ENCODE measurements at regions not wholly inside any gene's neighbourhood (a gene's known extent, or its start where the extent isn't known, plus 50 kb on each side); places are given as distances from the start of the nearest gene placed in this dataset.
"Not testable (repeated sequence)": the region's sequence is repeated elsewhere in the genome, so short reads cannot be mapped to it uniquely, and the experiment has no call there.

GRCh38 chr4:107562316-107562715 lies 157.7 kb downstream of the PAPSS1 start:
- no peak for DNase-seq (ENCODE audit: extremely low read depth in 1 of 2, low read depth in 1 of 2)

- DNase-seq (ENCODE audit: extremely low read depth in 1 of 2, low read depth in 1 of 2), result no peak
These were observed 158.6 kb downstream of the PAPSS1 start for GRCh38 chr4:107561481-107561880.

DNA sequence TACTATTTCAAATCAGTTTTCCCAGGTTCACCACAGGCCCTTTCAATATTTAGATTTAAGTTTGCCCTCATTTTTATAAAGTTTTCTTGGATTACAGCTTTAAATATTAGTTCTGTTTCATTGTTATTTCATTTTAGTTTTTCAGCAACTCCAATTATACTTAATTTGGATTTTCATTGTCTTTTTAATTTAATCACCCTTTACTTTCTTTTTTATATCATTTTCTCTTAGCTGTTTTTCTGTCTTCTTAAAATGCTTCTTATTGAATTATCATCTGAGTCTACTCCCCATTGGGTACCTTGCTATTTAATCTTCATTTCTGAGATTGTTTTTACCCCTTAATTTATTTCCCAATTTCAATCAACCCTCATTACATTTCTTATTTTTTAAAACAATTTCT lies 160.4 kb downstream of the PAPSS1 start:
- DNase-seq (ENCODE audit: extremely low read depth in 1 of 2, low read depth in 1 of 2), result no peak

DNA sequence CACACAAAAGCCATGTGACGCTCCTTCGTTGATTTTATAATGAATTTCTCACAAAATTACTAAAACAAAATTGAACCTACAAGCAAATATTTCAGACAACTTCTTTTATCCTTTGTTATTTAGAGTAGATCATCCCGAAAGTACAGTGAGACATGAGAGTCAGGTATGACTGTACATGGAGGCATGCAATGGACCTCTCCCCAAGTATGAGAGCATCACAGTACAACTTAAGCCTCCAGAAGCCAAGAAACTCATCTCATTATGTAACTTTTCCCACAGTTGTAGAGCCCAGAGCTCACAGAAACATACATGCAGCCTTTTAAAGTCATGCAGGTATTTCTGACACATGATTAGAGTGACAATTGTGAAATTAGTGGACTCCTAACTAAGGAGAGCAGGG lies 167.7 kb downstream of the PAPSS1 start:
- no peak for DNase-seq (ENCODE audit: extremely low read depth in 1 of 2, low read depth in 1 of 2)

- DNase-seq (ENCODE audit: extremely low read depth in 1 of 2, low read depth in 1 of 2), result no peak
These were observed 171.7 kb downstream of the PAPSS1 start for GRCh38 chr4:107548211-107548905.

GRCh38 chr4:107546638-107547037 lies 173.4 kb downstream of the PAPSS1 start:
- no peak for DNase-seq (ENCODE audit: extremely low read depth in 1 of 2, low read depth in 1 of 2)

GRCh38 chr4:107541511-107541910 lies 178.5 kb downstream of the PAPSS1 start:
- no peak for DNase-seq (ENCODE audit: extremely low read depth in 1 of 2, low read depth in 1 of 2)

DNA sequence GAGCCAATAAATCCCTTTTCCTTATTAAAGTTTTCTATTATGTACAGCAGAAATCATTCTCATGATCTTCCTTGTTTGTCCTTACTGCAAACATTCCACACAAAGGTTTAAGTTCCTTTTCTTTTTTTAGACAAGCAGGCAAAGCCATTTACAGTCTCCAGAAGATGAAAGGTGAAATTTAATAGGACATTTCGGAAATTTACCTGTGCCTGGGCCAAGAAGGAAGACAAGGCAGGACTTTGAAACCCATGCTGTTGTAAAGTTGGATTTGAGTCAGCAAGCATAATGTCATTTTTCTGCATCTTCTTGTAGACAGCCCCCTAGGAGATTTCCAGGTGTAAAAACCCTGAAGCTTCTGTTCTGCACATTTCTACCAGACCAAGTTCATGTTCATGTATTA lies 188.1 kb downstream of the PAPSS1 start:
- no peak for DNase-seq (ENCODE audit: extremely low read depth in 1 of 2, low read depth in 1 of 2)

- no peak for DNase-seq (ENCODE audit: extremely low read depth in 1 of 2, low read depth in 1 of 2)
These were observed 199.7 kb downstream of the PAPSS1 start for GRCh38 chr4:107520368-107520767.

DNA sequence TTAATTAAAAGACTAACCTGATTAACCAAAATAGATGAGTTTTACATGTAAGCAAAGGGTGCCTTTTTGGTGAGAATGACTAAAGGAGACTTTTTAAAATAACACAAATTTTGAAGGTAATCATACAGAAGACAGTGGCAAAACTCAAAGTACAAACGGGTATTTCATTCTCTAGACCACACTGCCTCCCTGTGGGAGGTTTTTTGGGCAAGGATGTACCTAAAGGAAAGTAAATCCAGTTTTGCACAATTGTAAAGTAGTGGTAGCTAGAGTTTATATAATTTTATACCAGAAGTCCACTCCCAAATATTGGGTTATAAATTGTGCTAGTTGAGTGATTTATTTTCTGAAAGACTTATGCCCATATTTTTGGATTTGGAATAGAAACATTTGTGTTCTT lies 201.0 kb downstream of the PAPSS1 start:
- DNase-seq (ENCODE audit: extremely low read depth in 1 of 2, low read depth in 1 of 2), result no peak

GRCh38 chr4:107518076-107518475 lies 202.0 kb downstream of the PAPSS1 start:
- DNase-seq (ENCODE audit: extremely low read depth in 1 of 2, low read depth in 1 of 2), result no peak

DNA sequence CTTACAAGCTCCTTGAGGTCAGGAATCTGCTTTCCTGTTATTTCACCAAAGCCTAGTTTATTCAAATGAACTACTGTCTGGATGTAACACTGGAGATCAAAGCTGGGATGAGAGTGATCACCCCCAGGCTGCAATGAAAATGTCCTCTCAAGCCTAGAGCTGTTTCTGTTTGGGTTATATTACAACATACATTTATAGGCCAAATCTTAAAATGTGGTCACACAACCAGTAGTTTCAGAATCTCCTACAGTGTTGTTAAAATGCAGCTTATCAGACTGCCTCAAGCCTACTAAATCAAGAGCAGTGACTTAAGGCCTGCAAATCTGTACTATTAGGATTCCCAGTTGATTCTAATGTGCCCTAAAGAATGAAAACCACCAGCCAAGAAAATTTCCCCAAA lies 207.5 kb downstream of the PAPSS1 start:
- DNase-seq (ENCODE audit: extremely low read depth in 1 of 2, low read depth in 1 of 2), result no peak

DNA sequence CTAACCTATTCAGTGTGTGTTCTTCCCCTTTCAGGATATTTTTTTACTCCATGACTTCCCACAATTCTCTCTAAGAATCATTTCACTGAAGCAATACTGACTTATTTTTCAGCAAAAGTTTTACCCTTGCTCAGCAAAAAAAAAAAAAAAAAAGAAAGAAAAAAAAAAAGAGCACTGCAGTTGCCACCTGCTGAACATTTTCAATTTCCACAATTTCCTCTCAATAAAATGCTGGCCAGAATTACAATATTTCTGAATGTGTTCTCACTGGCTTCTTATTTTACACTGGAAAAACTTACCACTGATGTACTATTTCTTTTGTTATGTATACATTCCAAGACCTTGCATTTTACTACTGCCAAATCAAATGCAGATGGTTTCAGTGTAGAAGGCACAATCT lies 210.4 kb downstream of the PAPSS1 start:
- DNase-seq (ENCODE audit: extremely low read depth in 1 of 2, low read depth in 1 of 2), result no peak

DNA sequence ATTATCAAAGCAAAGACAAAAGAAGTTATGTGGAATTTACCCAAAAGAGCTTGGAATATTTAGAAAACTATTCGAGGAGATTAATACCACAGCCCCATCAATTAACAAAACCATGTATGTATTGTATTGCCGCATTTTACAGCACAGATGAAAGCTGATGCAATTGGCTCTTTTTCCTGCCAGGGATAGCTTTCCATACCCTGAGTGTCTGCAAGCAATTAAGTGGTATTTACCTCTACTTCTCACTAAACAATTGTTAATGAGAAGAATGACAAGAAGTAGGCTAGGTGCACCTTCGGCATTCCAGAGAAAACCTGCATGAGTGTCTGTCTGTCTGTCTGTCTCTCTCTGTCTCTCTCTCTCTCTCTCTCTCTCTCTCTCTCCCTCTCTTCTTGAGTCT lies 219.5 kb downstream of the PAPSS1 start:
- DNase-seq (ENCODE audit: extremely low read depth in 1 of 2, low read depth in 1 of 2), result no peak

- DNase-seq (ENCODE audit: extremely low read depth in 1 of 2, low read depth in 1 of 2), result no peak
These were observed 223.0 kb downstream of the PAPSS1 start for GRCh38 chr4:107497054-107497453.

- DNase-seq (ENCODE audit: extremely low read depth in 1 of 2, low read depth in 1 of 2), result no peak
These were observed 227.5 kb downstream of the PAPSS1 start for GRCh38 chr4:107492566-107492965.

DNA sequence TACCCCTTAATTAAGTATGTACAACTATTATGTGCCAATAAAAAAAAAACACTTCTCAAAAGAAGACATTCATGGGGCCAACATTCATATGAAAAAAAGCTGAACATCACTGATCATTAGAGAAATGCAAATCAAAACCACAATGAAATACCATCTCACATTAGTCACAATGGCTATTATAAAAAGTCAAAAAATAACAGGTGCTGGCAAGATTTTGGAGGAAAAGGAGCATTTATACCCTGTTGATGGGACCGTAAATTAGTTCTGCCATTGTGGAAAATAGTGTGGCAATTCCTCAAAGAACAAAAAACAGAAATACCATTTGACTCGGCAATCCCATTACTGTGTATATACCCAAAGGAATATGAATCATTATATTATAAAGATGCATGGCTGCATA lies 229.9 kb downstream of the PAPSS1 start:
- DNase-seq (ENCODE audit: extremely low read depth in 1 of 2, low read depth in 1 of 2), result no peak

DNA sequence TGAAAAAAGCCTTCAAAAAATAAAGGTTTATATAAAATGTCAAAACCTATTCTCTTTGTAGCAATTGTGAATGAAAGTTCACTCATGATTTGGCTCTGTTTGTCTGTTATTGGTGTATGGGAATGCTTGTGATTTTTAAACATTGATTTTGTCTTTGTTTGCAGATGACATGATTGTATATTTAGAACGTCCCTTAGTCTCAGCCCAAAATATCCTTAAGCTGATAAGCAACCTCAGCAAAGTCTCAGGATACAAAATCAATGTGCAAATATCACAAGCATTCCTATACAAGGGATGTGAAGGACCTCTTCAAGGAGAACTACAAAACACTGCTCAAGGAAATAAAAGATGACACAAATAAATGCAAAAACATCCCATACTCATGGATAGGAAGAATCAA lies 236.4 kb downstream of the PAPSS1 start:
- not testable (repeated sequence) for DNase-seq (ENCODE audit: extremely low read depth in 1 of 2, low read depth in 1 of 2)

DNA sequence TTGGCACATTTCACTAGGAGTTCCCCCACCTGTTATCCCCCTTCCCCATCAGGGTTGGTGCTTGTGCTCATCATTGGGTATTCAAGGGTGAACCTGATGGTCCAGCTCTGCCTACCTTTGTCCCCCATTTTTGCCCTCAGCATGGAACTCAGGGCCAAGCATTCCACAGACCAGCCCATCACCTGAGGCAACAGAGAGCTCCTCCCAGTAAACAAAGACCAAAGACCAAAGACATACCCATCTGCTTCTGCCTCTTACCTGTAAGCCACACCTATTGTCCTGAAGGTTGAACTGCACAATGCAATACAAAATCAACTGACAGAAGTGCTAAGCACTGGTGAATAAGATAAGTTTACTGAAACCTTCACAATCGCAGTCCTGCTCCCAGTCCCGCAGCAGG lies 237.5 kb downstream of the PAPSS1 start:
- no peak for DNase-seq (ENCODE audit: extremely low read depth in 1 of 2, low read depth in 1 of 2)

GRCh38 chr4:107478327-107478980 lies 241.6 kb downstream of the PAPSS1 start:
- no peak for DNase-seq (ENCODE audit: extremely low read depth in 1 of 2, low read depth in 1 of 2)

DNA sequence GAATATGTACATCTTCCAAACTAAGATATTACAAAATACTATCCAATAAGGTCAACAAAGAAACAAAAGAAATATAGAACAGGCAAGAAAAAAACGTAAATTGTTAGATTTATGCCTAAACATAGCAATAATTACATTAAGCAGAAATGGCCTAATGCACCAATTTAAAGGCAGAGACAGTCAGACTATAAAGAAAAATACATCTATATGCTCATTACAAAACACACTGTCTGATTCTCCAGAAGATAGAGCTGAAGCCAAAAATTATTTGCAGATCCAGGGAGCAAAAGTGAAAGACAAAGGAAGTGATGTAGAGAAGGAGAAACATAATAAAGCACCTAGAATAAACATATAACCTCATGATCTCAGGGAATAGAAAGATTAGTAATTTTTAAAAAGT lies 246.9 kb downstream of the PAPSS1 start:
- DNase-seq (ENCODE audit: extremely low read depth in 1 of 2, low read depth in 1 of 2), result no peak

GRCh38 chr4:107472265-107472948 lies 247.6 kb downstream of the PAPSS1 start:
- no peak for DNase-seq (ENCODE audit: extremely low read depth in 1 of 2, low read depth in 1 of 2)

Measured in stimulated activated CD8-positive, alpha-beta memory T cell treated with anti-CD3 and anti-CD28 coated beads, Interleukin-7, amount 100 ng/mL, for 48 hours (primary cell).